Renal cortex interstitium (tissue), 11 donors: ENCODE measurements at regions not wholly inside any gene's neighbourhood (a gene's known extent, or its start where the extent isn't known, plus 50 kb on each side); places are given as distances from the start of the nearest gene placed in this dataset.

ENCODE experiments used
- DNase-seq, 11 donors: peaks; one replicate each; pipeline ENCODE4 v3.0.0-alpha.2; 2013; ENCODE audit warnings: low read depth in 9 of 11, low spot score in 4 of 11; ENCODE audit errors: extremely low read depth in 1 of 11

GRCh38 chr3:10555263-10555662 is 49.9 kb upstream of the ATP2B2 start:
- DNase-seq, result no peak

- DNase-seq, result no peak
Measured at GRCh38 chr3:10556312-10556711, 50.9 kb upstream of the ATP2B2 start.

- DNase-seq, result no peak
Measured at GRCh38 chr3:10557250-10557649, 51.9 kb upstream of the ATP2B2 start.

GRCh38 chr3:10557781-10558373 is 52.5 kb upstream of the ATP2B2 start:
- no peak for DNase-seq

- no peak for DNase-seq
Measured at GRCh38 chr3:10558736-10559135, 53.4 kb upstream of the ATP2B2 start.

- DNase-seq, result no peak
Measured at GRCh38 chr3:10560060-10560861, 54.9 kb upstream of the ATP2B2 start.

- DNase-seq, result no peak
Measured at GRCh38 chr3:10561162-10561945, 56.0 kb upstream of the ATP2B2 start.

- no peak for DNase-seq
Measured at GRCh38 chr3:10561946-10562560, 56.7 kb upstream of the ATP2B2 start.

GRCh38 chr3:10563396-10563795 is 58.0 kb upstream of the ATP2B2 start:
- no peak for DNase-seq

GRCh38 chr3:10565814-10566213 is 60.4 kb upstream of the ATP2B2 start:
- no peak for DNase-seq

- no peak for DNase-seq
Measured at GRCh38 chr3:10566451-10566850, 61.1 kb upstream of the ATP2B2 start.

- no peak for DNase-seq
Measured at GRCh38 chr3:10568549-10568948, 63.2 kb upstream of the ATP2B2 start.

- no peak for DNase-seq
Measured at GRCh38 chr3:10570196-10570946, 65.0 kb upstream of the ATP2B2 start.

- no peak for DNase-seq
Measured at GRCh38 chr3:10574101-10574620, 68.8 kb upstream of the ATP2B2 start.

- DNase-seq, result no peak
Measured at GRCh38 chr3:10575601-10576160, 70.3 kb upstream of the ATP2B2 start.

- DNase-seq, result no peak
Measured at GRCh38 chr3:10577486-10577885, 72.1 kb upstream of the ATP2B2 start.

GRCh38 chr3:10580426-10580825 is 75.0 kb upstream of the ATP2B2 start:
- no peak for DNase-seq

- DNase-seq, result no peak
Measured at GRCh38 chr3:10581251-10581650, 75.9 kb upstream of the ATP2B2 start.

- no peak for DNase-seq
Measured at GRCh38 chr3:10581716-10582115, 76.3 kb upstream of the ATP2B2 start.
